ENCODE measurements at regions not wholly inside any gene's neighbourhood (a gene's known extent, or its start where the extent isn't known, plus 50 kb on each side); places are given as distances from the start of the nearest gene placed in this dataset.

- peaks cover 53% of the 10 kb centered on the region for H3K4me1 ChIP-seq
Observed at GRCh38 chr2:195318440-195319111, 338.4 kb upstream of the SLC39A10 start.

DNA sequence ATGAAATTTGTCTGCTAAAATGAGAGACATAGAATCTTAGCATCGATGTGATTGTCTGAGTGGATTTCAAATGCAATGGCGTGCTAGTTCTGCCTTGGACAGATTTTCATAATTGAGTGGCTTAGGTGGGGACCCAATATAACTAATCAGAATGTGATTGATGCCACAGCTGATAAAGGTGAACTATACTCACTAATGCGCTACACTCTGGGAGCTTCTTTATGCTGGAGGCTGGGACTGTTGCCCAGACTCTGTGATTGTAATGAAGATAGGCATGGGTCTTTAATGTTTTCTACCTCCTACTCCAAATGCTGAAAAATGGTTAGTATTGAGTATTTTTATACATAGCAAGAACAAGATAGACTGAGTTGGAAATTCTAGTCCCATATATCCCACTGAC is 339.5 kb upstream of the SLC39A10 start:
- ChIA-PET POLR2A (no interaction called here), CTCF (no interaction called here)
- no peak for ATAC-seq
- Histone ChIP-seq H3K4me1 (peaks cover 48% of the 10 kb centered on the region), H3K4me2 (no peak overlapping the region), H3K4me3 (no peak overlapping the region), H3K27ac (peak overlapping the region; percentile 63 to 75; a peak in 4 of 6 replicates), H3K9me3 (no peaks in the 10 kb centered on the region)
- no peak for FAIRE-seq
- WGBS (ENCODE audit: missing lambda C conversion rate): 92% methylated on average over 3 of the region's 3 CpGs
- DNase-seq (ENCODE audit: low read depth in 1 of 2, low spot score in 1 of 2): no peak
- TF ChIP-seq CBX2 (IDR thresholded peaks at IDR 0.05; ENCODE audit: borderline replicate concordance, low read depth) (no peak), NR3C1 (IDR thresholded peaks at IDR 0.05) (no peak), ATOH8 (CRISPR knock-in tag; IDR thresholded peaks at IDR 0.05; ENCODE audit: low read depth) (no peak), BCL3 (IDR thresholded peaks at IDR 0.05) (no peak), CTCF (IDR thresholded peaks at IDR 0.05) (no peak), HOXB5 (CRISPR knock-in tag; IDR thresholded peaks at IDR 0.05) (no peak), HEYL (CRISPR knock-in tag; IDR thresholded peaks at IDR 0.05) (no peak), REST (IDR thresholded peaks at IDR 0.05) (no peak), NPAS2 (CRISPR knock-in tag; IDR thresholded peaks at IDR 0.05; ENCODE audit: borderline replicate concordance) (no peak), GATA3 (IDR thresholded peaks at IDR 0.05; ENCODE audit: borderline replicate concordance) (no peak), ESRRA (IDR thresholded peaks at IDR 0.05; ENCODE audit: borderline replicate concordance, low read length) (no peak), MYC (IDR thresholded peaks at IDR 0.05; ENCODE audit: borderline replicate concordance, low read length) (no peak)
- TF ChIP-seq, protein P1, sequence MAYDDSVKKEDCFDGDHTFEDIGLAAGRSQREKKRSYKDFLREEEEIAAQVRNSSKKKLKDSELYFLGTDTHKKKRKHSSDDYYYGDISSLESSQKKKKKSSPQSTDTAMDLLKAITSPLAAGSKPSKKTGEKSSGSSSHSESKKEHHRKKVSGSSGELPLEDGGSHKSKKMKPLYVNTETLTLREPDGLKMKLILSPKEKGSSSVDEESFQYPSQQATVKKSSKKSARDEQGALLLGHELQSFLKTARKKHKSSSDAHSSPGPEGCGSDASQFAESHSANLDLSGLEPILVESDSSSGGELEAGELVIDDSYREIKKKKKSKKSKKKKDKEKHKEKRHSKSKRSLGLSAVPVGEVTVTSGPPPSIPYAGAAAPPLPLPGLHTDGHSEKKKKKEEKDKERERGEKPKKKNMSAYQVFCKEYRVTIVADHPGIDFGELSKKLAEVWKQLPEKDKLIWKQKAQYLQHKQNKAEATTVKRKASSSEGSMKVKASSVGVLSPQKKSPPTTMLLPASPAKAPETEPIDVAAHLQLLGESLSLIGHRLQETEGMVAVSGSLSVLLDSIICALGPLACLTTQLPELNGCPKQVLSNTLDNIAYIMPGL (CRISPR knock-in tag; IDR thresholded peaks at IDR 0.05; ENCODE audit: borderline replicate concordance): no peak
- TF ChIP-seq, protein P2, sequence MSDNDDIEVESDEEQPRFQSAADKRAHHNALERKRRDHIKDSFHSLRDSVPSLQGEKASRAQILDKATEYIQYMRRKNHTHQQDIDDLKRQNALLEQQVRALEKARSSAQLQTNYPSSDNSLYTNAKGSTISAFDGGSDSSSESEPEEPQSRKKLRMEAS (IDR thresholded peaks at IDR 0.05): no peak

More at GRCh38 chr2:195318440-195319111, 338.4 kb upstream of the SLC39A10 start:
- ATAC-seq (peak; percentile 48 to 71; a peak in 5 of 6 replicates), DNase-seq (ENCODE audit: low read depth in 1 of 2, low spot score in 1 of 2) (peak; percentile 28 to 56), FAIRE-seq (peak; percentile 63)
- no peak overlapping the region for H3K4me3 ChIP-seq
- WGBS (ENCODE audit: missing lambda C conversion rate): 0% methylated on average over 2 of the region's 2 CpGs
- CTCF ChIA-PET: interaction anchor here (0.7 to 3.0 kb wide), 8 partner anchors 16 to 759 kb away, joined by 3 to 13 read pairs (median 3); no protein-coding TSS in a partner anchor
- TF ChIP-seq CTCF (IDR thresholded peaks at IDR 0.05) (peak; percentile 91), SMC3 (IDR thresholded peaks at IDR 0.05) (peak; percentile 86), CEBPB (IDR thresholded peaks at IDR 0.05) (peak; percentile 54 to 67; a peak in 3 of 4 replicates), FOSL2 (IDR thresholded peaks at IDR 0.05) (no peak), FOSL2 (CRISPR knock-in tag; IDR thresholded peaks at IDR 0.05) (peak; percentile 40), RAD21 (conservative IDR thresholded peaks at IDR 0.05 in 1 of 2, IDR thresholded peaks at IDR 0.05 in 1 of 2) (peak; percentile 93 to 95)
- TF ChIP-seq, protein P3, sequence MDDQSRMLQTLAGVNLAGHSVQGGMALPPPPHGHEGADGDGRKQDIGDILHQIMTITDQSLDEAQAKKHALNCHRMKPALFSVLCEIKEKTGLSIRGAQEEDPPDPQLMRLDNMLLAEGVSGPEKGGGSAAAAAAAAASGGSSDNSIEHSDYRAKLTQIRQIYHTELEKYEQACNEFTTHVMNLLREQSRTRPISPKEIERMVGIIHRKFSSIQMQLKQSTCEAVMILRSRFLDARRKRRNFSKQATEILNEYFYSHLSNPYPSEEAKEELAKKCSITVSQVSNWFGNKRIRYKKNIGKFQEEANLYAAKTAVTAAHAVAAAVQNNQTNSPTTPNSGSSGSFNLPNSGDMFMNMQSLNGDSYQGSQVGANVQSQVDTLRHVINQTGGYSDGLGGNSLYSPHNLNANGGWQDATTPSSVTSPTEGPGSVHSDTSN (IDR thresholded peaks at IDR 0.05): no peak
- peak overlapping the region; percentile 64 for H3K4me2 ChIP-seq
- H3K27ac ChIP-seq: peak overlapping the region; percentile 75 to 79
- H3K9me3 ChIP-seq: 0 out of 3 replicates have a peak, but pooled peaks cover 2% of the 10 kb centered on the region
- POLR2A ChIA-PET: interaction anchor here (0.9 to 2.5 kb wide), 2 partner anchors 338 to 750 kb away, joined by 3 to 8 read pairs; partner anchors contain the start of genes DNAH7 and SLC39A10
